ENCODE measurements at regions not wholly inside any gene's neighbourhood (a gene's known extent, or its start where the extent isn't known, plus 50 kb on each side); places are given as distances from the start of the nearest gene placed in this dataset.

DNA sequence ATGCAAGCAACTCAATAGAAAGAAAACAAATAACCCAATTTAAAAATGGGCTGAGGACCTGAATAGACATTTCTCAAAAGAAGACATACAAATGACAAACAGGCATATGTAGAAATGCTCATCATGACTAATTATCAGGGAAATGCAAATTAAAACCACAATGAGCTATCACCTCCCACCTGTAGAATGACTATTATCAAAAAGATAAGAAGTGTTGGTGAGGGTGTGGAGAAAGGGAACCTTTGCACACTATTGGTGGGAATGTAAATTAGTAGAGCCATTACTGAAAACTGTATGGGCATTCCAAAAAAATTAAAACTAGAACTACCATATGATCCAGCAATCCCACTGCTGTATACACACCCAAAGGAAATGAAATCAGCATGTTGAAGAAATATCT lies 212.2 kb downstream of the SUCLA2 start:
- peaks cover 2% of the 10 kb centered on the region; the same call in 1 of the 2 replicates for H3K27me3 Mint-ChIP-seq (ENCODE audit: low read depth)
- Histone ChIP-seq H3K9me3 (ENCODE audit: control insufficient read depth, low read depth, low read length) (no peaks in the 10 kb centered on the region), H2AK5ac (ENCODE audit: insufficient read length, low read length) (no peak overlapping the region), H3K4me1 (ENCODE audit: insufficient read depth, low read length) (no peaks in the 10 kb centered on the region), H4K8ac (replicated peaks; ENCODE audit: insufficient read length, low read depth, low read length) (no peak overlapping the region), H2BK120ac (ENCODE audit: low read depth, low read length, poor library complexity, severe bottlenecking) (no peak overlapping the region), H4K20me1 (ENCODE audit: control insufficient read depth, insufficient read depth, insufficient read length) (no peaks in the 10 kb centered on the region), H3K23me2 (ENCODE audit: insufficient read length, low read depth, low read length, poor library complexity, severe bottlenecking) (no peaks in the 10 kb centered on the region), H2BK5ac (ENCODE audit: insufficient read length, low read length) (no peak overlapping the region), H3K9ac (ENCODE audit: extremely low read depth, insufficient read length, low read length) (no peak overlapping the region), H3T11ph (ENCODE audit: low read length) (no peak overlapping the region), H3K27ac (ENCODE audit: insufficient read length, low read depth, low read length) (no peak overlapping the region), H3K79me1 (ENCODE audit: insufficient read depth, low read depth, low read length, poor library complexity, severe bottlenecking) (no peaks in the 10 kb centered on the region), H2BK15ac (ENCODE audit: low read depth, low read length) (no peak overlapping the region), H3K4ac (ENCODE audit: low read depth, low read length) (no peak overlapping the region), H3K14ac (ENCODE audit: insufficient read depth, low read length) (no peak overlapping the region), H3K4me2 (ENCODE audit: insufficient read depth, insufficient read length, low read length) (no peak overlapping the region), H3K18ac (ENCODE audit: insufficient read length, low read depth, low read length) (no peak overlapping the region), H3K79me2 (ENCODE audit: insufficient read depth, low read length) (no peaks in the 10 kb centered on the region), H4K5ac (ENCODE audit: insufficient read length, low read depth, low read length) (no peak overlapping the region), H4K91ac (ENCODE audit: insufficient read length, low read depth, low read length) (no peak overlapping the region), H2BK12ac (ENCODE audit: insufficient read length, low read depth, low read length) (no peak overlapping the region), H3K27me3 (ENCODE audit: insufficient read depth, low read length) (no peaks in the 10 kb centered on the region), H2AFZ (ENCODE audit: low read length) (no peak overlapping the region), H2BK20ac (ENCODE audit: low read depth, low read length, poor library complexity, severe bottlenecking) (no peak overlapping the region), H3K56ac (ENCODE audit: insufficient read length, low read depth, low read length) (no peak overlapping the region), H3K23ac (ENCODE audit: insufficient read length, low read depth, low read length) (no peak overlapping the region)
- no peak overlapping the region for H3K4me3 Mint-ChIP-seq
- DNase-seq, result no peak
- no peaks in the 10 kb centered on the region for H3K4me1 Mint-ChIP-seq
- TF ChIP-seq, protein P1, sequence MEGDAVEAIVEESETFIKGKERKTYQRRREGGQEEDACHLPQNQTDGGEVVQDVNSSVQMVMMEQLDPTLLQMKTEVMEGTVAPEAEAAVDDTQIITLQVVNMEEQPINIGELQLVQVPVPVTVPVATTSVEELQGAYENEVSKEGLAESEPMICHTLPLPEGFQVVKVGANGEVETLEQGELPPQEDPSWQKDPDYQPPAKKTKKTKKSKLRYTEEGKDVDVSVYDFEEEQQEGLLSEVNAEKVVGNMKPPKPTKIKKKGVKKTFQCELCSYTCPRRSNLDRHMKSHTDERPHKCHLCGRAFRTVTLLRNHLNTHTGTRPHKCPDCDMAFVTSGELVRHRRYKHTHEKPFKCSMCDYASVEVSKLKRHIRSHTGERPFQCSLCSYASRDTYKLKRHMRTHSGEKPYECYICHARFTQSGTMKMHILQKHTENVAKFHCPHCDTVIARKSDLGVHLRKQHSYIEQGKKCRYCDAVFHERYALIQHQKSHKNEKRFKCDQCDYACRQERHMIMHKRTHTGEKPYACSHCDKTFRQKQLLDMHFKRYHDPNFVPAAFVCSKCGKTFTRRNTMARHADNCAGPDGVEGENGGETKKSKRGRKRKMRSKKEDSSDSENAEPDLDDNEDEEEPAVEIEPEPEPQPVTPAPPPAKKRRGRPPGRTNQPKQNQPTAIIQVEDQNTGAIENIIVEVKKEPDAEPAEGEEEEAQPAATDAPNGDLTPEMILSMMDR (conservative IDR thresholded peaks at IDR 0.05), result no peak
- peaks cover 44 to 45% of the 10 kb centered on the region in 2 experiments for H3K9me3 Mint-ChIP-seq
- peaks cover 15 to 41% (median 34%) of the 10 kb centered on the region in 3 experiments for H3K36me3 Mint-ChIP-seq (ENCODE audit: insufficient read depth in 1 of 3, low read depth in 3 of 3)
- H3K27ac Mint-ChIP-seq, result no peak overlapping the region

Data from H9 (cell line).